ENCODE measurements at regions not wholly inside any gene's neighbourhood (a gene's known extent, or its start where the extent isn't known, plus 50 kb on each side); places are given as distances from the start of the nearest gene placed in this dataset.
A peak's percentile ranks its signal among the peaks of the same experiment; 100 is the strongest.
"Not testable (repeated sequence)": the region's sequence is repeated elsewhere in the genome, so short reads cannot be mapped to it uniquely, and the experiment has no call there.

DNA sequence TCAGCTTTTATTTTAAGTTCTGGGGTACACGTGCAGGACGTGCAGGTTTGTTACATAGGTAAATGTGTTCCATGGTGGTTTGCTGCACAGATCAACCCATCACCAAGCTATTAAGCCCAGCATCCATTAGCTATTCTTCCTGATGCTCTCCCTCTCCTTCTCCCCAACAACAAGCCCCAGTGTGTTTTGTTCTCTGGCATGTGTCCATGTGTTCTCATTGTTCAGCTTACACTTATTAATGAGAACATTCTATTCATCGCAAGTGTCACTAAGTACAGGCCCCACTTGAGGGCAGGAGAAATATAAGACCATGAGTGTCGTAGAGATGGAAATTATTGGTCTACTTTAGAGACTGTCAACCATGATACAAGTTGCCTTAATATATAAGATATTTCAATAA lies 615.1 kb downstream of the CDH8 start:
- DNase-seq: no peak

DNA sequence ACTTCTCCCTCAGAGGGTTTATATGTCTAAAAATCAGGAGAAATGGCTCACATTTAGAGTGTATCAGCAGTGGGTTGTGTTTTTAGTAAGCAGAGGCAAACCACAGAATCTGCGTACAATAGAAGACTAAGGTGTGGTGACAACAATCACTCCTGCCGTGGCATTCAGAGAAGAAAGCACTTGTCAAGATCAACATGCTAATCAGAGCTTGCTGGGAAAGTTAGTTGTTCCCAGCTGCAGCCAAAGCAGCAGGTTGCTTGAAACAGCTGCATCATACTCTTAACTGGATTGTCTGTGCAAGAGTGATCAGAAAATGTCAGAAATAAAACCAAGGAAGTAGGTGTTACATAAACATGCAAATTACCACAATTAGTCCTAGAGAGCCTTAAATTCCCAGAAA lies 616.4 kb downstream of the CDH8 start:
- no peak for DNase-seq

DNA sequence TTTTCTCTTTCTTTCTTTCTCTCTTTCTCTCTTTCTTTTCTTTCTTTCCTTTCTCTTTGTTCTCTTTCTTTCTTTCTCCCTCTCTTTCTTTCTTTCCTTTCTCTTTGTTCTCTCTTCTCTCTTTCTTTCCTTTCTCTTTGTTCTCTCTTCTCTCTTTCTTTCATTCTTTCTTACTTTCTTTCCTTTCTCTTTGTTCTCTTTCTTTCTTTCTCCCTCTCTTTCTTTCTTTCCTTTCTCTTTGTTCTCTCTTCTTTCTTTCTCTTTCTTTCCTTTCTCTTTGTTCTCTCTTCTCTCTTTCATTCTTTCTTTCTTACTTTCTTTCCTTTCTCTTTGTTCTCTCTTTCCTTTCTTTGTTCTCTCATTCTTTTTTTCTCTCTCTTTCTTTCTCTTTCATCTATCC lies 617.4 kb downstream of the CDH8 start:
- DNase-seq: not testable (repeated sequence)

DNA sequence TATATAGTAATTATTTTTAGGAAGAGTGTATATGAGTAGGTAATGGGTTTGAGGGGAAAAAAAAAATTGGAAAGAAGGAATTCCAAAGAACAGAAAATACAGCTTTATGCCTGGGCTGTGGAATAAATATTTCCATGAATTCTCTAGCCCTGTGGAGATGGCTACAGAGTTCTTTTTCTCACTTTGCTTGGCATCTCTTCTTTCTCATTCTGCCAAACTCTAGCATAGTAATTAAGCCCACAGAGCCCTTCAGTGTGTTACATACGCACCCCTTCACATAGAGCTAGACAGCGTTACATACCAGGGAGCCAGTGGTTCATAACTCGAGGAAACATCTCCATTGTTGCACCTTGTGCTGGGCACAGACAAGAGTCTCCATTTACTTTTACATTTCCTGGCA lies 621.1 kb downstream of the CDH8 start:
- no peak for DNase-seq

DNA sequence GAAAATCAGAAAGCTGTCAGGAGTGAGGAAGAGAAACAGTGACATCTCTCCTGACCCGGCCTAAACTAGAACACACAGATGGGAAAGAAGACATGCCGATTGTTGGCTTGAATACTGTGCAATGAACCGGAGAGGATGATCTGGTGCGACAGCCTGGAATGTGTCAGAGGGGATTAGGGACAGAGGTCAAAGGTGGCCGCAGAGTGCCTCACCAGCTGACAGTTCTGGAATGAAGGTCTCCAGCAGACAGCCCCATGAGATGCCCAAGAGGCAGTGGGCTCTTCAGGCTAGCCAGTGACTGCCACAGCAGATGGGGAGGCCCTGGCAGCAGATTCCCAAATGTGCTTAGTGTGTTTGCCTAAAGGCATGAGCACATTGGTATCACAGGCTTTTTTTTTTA lies 623.2 kb downstream of the CDH8 start:
- DNase-seq: peak in 1 of 2 experiments; percentile 36

DNA sequence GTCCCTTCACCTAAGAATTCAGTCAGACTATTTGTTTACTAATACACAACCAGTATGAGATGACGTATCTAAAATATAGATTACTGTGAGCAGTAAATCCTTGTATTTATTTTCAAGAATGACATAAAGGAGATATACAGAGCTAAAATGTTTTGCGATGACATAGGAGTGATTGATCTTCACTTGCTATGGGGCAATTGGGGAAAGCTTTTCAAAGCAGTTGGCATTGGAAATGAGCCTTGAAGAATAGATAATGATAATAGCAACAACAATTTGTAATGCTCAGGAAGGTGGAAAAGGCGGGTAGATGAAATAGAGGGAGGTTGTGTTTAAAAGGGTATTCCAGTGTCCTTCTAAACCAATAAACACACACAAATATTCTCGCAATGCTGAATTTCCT lies 623.7 kb downstream of the CDH8 start:
- no peak for DNase-seq

DNA sequence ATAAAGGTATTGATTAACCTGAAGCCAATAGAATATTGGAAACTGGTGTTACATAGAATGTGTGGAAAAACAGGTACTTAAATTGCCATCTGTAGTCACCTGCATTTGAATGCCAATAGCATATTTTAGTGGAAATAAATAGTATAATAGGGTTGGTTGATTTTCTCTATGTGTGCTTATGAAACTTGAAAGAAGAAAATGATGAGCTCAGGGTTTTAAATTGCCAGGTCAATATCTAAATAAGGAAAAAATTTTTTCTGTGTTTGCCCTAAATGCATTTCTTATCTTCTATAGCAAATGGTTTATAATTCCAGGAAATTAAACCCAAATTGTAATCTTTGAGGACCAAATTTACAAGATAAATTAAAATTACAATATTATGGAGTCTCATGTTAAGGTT lies 626.6 kb downstream of the CDH8 start:
- no peak for DNase-seq

DNA sequence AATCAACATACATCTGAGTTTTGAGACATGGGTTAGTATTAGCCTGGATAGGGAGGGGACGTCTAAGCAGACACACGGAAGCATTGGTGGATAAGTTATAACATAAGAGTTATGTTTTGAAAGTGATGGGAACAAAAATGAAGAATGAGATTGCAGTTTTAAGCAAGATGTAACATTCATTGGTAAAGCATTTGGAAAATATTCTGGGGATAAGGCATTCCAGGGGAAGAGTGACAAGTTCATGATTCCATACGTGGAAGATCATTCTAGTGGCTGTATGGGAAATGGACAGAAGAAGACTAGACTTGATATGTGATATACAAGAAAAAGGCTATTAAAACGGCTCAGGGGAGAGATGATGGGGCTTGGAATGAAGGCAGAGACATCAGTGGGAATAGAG lies 632.9 kb downstream of the CDH8 start:
- no peak for DNase-seq

DNA sequence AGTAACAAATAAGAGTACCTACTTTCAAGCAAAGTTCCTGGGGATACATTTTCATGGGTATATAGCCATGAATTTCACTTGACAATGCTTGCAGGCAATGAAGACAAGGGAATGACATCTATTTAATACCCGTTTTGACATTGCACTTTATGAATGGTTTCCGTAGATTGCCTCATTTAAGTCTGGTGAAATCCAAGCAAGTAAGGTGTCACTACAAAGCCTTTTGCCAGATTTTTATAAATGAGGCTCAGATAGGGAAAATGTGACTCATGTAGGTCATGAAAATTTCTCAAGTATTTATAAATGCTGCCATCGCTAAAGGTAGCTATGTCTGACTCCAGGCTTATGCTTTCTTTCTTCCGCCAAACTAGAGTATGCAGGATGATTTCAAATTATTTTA lies 644.3 kb downstream of the CDH8 start:
- no peak for DNase-seq

DNA sequence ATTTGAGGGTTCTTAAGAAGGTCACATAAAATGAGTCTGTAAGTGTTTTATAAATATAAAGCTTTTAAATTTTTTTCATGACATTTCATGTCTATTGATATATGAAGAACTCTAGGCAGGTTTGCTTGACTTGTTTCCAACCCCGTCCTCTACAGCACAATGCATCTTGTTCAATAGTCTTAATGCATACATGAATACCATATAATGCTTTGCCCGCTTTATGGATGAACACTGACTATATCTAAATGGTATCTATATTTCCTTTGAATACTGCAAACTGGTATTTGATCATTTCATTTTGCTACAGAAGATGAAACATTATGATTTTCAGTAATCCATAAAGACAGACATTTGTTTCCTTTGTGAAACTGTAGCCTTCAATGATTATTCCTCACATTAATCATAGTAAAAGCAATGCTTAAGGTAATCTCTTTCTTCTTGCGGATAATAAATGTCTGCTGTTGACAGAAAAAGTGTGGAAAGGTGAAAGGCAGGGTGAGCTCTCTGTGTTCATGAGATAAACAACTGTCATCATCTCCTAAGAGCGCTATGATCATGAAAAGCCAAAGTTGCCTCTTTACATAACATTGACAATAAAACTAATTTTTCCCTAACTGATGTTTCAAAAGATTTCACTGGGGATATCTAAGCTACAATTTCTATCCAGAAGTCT lies 645.1 kb downstream of the CDH8 start:
- DNase-seq: no peak

DNA sequence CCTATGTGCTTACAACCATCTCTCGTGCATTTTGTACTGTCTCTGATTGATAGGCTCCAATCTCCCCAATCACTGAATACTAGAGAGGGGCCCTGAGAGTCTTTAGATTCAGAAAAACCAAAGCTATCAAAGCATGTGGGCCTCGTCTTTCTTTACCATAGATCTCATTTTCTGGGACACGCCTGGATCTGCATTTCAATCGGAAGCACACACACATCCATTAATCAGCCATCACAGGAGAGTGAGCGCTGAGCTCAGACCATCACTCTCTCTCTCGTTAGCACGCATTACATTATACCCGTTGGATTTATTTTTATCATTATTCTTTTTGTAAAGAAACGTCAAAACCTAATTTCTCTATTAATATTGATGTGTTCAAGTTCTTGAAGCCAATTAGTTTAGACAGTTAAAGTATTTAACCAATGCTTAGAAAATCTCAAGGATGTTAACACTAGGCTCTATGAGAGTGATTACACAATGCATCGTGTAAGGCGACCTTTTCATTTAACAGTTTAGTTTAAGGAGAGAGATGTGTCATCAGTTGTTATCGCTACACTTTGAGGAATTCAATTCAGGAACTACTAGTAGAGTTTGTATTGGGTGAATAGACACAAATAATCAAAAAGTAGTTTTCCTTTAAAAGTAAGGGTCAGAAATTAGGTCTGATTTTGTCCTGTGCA lies 650.7 kb downstream of the CDH8 start:
- DNase-seq: no peak

DNA sequence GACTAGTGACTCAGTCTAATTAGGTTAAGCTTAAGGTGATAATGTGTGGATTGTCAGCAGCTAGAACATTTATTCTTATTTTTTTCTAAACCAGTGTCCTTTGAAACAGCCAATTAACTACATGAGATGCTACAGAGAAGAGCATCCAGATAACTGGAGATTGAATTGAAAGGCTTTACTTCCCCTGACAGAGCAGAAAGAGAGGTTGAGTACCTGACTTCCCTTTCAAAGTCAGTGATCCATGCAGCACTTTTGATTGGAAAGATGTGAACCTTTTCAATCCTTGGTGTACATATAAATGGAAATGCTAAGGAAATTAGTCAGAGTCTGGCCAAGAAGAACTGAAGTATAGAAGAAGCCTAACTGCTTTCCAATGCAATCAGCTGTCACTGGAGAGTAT lies 653.8 kb downstream of the CDH8 start:
- no peak for DNase-seq

DNA sequence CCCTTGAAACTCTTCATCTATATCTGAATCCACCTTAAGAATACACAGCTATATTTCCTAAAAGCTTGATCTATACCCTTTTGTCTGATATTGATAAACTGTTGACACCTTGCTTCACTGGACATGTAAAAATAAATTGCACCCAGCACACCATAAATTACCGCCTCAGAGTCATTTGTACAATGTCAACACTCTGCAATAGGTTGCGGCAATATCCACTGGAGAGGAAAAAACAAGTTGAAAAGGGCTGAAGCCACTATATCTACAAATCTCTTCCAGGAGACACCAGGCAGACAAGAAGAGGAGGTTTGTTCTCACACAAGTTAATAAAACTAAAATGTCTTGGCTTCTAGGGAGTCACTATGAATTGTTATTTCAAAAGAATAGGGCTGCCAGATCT lies 656.9 kb downstream of the CDH8 start:
- no peak for DNase-seq

DNA sequence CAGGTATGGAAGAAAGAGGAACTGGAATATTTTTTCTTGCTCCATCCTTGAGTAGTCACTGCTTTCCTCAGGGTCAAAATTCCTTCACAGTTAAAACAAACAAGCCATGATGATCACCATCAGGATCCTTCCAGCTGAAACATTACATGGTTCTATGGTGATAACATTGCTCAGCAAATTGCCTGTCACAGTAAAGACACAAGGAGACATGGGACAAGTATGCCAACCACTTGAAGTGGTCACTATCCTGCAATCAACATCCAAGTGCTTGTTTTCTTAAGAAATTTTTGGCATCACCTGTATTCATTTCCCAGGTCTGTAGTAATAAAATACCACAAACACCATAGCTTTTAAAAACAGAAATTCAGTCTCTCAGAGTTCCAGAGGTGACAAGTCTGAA lies 662.2 kb downstream of the CDH8 start:
- no peak for DNase-seq

DNA sequence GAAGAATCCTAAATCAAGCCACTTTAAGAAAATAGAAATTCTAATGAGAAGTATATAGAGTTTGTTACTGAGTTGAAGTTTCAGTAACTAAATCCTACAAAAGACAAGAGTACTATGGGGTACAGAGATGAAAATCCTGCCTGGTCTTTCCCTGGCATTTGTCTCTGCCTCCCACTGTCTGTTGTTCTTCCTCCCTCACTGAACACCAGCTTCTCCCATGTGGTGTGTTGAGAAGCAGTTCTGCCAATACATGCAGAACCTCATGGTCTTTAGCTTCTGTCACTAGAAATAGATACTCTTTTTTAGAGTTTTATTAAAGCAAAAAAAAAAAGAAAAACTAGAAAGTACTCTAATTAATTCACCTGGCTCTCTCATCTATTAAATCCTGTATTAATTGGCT lies 664.4 kb downstream of the CDH8 start:
- DNase-seq: no peak

DNA sequence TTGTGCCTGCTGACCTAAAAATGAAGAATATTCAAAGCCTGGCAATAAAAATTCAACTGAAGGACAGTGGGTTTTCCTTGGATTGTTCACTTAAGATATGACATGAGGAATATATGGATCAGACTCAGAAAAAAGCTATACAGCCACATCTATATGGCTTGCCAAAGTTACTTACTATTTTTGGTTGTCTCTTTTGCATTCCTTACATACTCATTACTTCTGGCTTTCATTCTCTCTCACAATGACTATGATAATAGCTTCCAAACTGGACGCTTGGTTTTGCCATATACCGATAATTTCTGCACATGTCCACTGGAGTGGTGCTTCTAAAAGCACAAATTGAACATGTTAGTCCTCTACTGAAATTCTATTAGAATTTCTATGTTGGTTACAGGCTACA lies 664.9 kb downstream of the CDH8 start:
- DNase-seq: no peak

DNA sequence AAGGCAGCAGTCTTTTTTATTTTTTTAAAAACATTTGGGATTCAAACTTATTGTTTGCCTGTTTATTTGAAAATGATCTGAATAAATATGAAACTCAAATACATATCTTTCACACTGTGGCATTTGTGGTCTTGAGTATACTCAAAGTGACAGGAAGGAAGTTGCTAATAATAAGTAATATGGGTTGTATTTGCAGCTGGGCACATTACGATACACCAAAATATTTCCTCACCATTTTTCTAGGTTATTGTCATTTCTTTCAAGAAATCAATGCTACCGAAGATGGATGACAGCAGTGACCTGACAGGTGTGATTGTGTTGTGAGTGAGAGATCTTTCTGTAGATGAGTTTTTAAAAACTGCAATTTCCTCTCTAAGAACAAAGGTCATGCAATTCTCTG lies 665.7 kb downstream of the CDH8 start:
- no peak for DNase-seq

DNA sequence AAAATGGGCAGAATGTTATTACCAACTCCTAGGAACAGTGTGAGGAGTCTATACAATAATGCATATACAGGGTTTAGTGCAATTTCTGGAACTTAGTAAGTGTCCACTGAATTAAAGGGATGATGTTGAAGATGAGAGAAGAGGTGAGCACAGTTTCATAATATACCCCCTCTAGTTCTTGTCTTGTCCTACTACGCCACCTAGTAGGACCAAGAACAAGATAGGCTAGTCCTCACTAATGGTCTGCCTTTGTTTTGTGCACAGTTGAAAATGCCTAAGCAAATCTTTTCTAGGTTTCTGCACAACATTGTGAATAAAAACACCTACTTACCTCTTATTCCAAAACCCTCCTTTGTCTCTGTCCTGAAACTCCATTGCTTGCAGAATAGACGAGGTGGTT lies 670.2 kb downstream of the CDH8 start:
- peak in 1 of 2 experiments; percentile 19 for DNase-seq

DNA sequence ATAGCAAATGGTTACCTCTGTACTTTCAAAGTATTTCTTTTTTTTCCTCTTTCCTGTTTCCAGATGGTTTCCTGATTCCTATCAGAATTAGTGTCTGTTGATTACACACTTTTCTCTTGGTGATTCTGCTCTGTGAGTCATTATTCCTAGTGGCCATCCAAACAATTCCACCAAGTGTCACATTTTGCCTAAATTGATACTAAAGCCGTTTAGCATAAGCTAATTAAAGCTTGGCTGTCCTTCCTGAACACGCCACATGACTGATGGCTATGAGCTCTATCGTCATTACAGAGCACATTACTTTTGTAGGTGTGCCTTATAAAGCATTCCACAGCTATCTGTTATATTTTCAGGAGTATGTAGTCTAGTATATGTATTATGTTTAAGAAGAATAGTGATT lies 671.2 kb downstream of the CDH8 start:
- DNase-seq: peak in 1 of 2 experiments; percentile 31

DNA sequence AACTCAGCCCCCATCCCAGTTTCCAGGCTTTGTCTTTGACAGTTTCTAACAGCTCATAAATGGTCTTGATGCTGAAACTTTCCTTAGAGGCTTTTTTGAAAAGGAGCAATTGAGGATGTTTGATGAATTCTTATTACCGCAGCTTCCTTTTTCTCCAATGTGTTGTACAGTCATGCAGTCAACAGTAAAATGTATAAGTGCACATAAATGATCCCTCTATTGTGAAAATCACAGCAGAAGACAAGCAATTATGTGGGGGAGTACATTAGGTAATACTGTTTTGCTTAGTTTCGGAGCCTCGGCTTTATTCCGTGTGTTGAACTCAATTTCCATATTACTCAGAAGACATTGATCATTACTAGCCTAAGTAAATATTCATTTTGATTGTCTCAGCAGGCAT lies 673.7 kb downstream of the CDH8 start:
- no peak for DNase-seq

DNA sequence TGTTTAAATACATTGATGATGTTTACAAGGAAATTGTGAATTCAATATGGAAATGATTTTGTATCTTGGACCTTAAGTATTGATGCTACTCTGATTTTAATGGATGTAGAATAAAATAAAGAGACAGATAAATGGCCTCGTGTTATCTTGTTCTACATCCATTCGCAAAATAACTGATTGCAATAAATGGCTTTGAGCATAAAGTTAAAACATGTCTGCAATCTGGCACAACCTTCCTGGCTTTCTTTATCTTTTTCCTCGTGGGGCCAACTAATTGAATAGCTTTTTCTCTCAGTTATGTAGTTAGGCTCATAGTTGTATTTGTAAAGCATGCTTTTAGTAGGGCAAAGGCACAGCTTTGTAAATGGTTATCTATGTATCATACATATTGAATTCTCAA lies 691.4 kb downstream of the CDH8 start:
- no peak for DNase-seq

DNA sequence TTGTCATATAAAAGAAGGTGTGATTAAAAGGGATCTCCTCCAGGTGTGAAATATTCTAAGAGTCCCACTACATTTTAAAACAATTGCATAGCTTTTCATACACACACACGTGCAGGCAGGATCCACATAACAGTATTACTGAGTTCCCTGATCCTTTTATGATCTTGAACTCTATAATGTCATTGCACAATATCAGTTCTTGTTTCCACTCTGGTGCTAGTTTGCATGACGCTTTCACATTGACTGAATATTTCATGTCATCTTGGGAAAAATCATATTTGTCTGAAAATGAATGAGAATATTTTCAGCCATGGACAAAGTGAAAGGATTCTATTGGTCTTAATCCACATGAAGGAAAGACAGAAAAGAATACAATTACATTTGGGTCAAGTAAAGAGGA lies 703.8 kb downstream of the CDH8 start:
- no peak for DNase-seq

DNA sequence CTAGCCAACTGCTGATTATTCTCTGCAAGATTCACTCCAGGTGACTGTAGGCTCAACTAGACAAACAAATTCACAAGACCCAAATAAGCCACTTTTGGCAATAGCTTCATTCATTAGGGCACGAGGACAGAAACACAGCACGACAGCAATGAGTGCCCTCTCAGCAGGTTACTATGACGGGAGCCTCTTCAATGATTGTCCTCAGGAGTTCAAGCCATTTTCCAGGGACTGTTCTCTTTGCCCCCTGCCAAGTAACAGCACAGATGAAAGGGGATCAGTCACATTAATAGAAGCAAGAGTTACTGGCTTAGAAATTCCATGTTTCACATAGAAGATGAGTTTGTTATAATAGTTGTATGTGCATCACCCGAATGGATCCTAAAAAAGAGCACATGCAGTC lies 712.2 kb downstream of the CDH8 start:
- DNase-seq: no peak

DNA sequence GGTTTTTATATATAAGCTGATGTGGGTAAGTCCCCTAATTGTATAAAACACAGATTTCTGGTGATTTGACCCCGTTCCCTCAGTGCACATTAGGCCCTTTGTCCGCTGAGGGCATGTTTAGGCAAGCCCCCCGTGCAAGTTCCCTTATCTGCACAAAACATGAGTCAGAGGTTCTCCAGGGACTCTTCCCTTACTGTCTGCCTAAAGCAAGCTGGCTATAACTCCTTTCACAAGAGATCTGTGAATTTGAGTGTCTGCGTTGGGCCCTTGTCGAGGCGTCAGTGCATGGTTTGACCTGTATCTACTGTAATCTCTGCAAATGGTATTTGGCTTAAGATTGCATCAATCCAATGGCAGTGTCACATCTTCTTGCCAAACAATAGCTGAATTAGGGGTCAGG lies 712.8 kb downstream of the CDH8 start:
- no peak for DNase-seq

DNA sequence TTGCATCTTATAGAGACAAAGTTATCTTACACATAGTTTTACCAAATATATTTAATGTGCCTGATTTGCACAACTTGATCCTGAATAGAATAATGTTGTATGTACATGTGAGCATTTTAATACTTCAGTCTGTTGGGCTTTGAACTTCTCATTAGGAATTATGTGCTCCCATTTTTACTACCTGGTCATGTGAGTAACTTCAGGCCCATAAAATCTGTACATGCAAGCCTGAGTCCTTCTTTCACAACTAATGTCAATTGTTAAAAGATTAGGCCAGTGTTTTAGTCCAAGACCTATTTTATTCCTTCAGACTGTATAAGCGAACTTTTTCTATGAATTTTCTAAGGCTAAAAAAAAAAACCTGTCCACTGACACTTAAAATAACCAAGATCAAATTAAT lies 715.4 kb downstream of the CDH8 start:
- DNase-seq: no peak
